SIG-M5 treated with dmso at 0.1 percent for 504 hours (cell line): ENCODE measurements at regions not wholly inside any gene's neighbourhood (a gene's known extent, or its start where the extent isn't known, plus 50 kb on each side); places are given as distances from the start of the nearest gene placed in this dataset.

Source experiments
- DNase-seq: peaks from one replicate; lab custom pipeline; 2025; ENCODE audit not compliant: unreplicated experiment; lab: John Stamatoyannopoulos, UW

- DNase-seq, result no peak
Measured at GRCh38 chr2:10964052-10964790, 52.5 kb downstream of the KCNF1 start.

GRCh38 chr2:10965241-10965843 lies 53.6 kb downstream of the KCNF1 start:
- no peak for DNase-seq

GRCh38 chr2:10966056-10966455 lies 54.3 kb downstream of the KCNF1 start:
- DNase-seq, result no peak

GRCh38 chr2:10966741-10967140 lies 55.0 kb downstream of the KCNF1 start:
- DNase-seq, result no peak

- DNase-seq, result no peak
Measured at GRCh38 chr2:10968176-10968575, 56.4 kb downstream of the KCNF1 start.

GRCh38 chr2:10970666-10971065 lies 58.9 kb downstream of the KCNF1 start:
- DNase-seq, result no peak

- no peak for DNase-seq
Measured at GRCh38 chr2:10971161-10971887, 59.6 kb downstream of the KCNF1 start.

- DNase-seq, result peak; percentile 93
Measured at GRCh38 chr2:10971888-10972260, 60.1 kb downstream of the KCNF1 start.

GRCh38 chr2:10972683-10973433 lies 61.1 kb downstream of the KCNF1 start:
- DNase-seq, result no peak

GRCh38 chr2:10973766-10974165 lies 62.0 kb downstream of the KCNF1 start:
- DNase-seq, result no peak

GRCh38 chr2:10977003-10977402 lies 65.3 kb downstream of the KCNF1 start:
- peak; percentile 80 for DNase-seq

GRCh38 chr2:10977621-10978020 lies 65.9 kb downstream of the KCNF1 start:
- DNase-seq, result no peak

- no peak for DNase-seq
Measured at GRCh38 chr2:10978090-10978670, 66.4 kb downstream of the KCNF1 start.

- DNase-seq, result no peak
Measured at GRCh38 chr2:10980071-10980470, 68.3 kb downstream of the KCNF1 start.

- no peak for DNase-seq
Measured at GRCh38 chr2:10980886-10981425, 69.2 kb downstream of the KCNF1 start.

- DNase-seq, result no peak
Measured at GRCh38 chr2:10981451-10981850, 69.7 kb downstream of the KCNF1 start.

- DNase-seq, result no peak
Measured at GRCh38 chr2:10981941-10982431, 70.3 kb downstream of the KCNF1 start.

GRCh38 chr2:10982931-10983701 lies 71.4 kb downstream of the KCNF1 start:
- no peak for DNase-seq

- no peak for DNase-seq
Measured at GRCh38 chr2:10983711-10984110, 72.0 kb downstream of the KCNF1 start.
